ENCODE measurements at regions not wholly inside any gene's neighbourhood (a gene's known extent, or its start where the extent isn't known, plus 50 kb on each side); places are given as distances from the start of the nearest gene placed in this dataset.
"Not testable (repeated sequence)": the region's sequence is repeated elsewhere in the genome, so short reads cannot be mapped to it uniquely, and the experiment has no call there.

- TF ChIP-seq CTCF (IDR thresholded peaks at IDR 0.05); RELA (CRISPR knock-in tag; IDR thresholded peaks at IDR 0.05; ENCODE audit: borderline replicate concordance); ZNF232 (CRISPR knock-in tag; IDR thresholded peaks at IDR 0.05); ZBTB43 (CRISPR knock-in tag; IDR thresholded peaks at IDR 0.05); ETV6 (CRISPR knock-in tag; IDR thresholded peaks at IDR 0.05); NR2C2 (CRISPR knock-in tag; IDR thresholded peaks at IDR 0.05); FOXK1 (CRISPR knock-in tag; IDR thresholded peaks at IDR 0.05); HMGA2 (CRISPR knock-in tag; IDR thresholded peaks at IDR 0.05); ATF6 (CRISPR knock-in tag; IDR thresholded peaks at IDR 0.05): not testable (repeated sequence)
- TF ChIP-seq, protein P1, sequence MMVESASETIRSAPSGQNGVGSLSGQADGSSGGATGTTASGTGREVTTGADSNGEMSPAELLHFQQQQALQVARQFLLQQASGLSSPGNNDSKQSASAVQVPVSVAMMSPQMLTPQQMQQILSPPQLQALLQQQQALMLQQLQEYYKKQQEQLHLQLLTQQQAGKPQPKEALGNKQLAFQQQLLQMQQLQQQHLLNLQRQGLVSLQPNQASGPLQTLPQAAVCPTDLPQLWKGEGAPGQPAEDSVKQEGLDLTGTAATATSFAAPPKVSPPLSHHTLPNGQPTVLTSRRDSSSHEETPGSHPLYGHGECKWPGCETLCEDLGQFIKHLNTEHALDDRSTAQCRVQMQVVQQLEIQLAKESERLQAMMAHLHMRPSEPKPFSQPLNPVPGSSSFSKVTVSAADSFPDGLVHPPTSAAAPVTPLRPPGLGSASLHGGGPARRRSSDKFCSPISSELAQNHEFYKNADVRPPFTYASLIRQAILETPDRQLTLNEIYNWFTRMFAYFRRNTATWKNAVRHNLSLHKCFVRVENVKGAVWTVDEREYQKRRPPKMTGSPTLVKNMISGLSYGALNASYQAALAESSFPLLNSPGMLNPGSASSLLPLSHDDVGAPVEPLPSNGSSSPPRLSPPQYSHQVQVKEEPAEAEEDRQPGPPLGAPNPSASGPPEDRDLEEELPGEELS (CRISPR knock-in tag; IDR thresholded peaks at IDR 0.05) = not testable (repeated sequence)
- TF ChIP-seq, protein P2, sequence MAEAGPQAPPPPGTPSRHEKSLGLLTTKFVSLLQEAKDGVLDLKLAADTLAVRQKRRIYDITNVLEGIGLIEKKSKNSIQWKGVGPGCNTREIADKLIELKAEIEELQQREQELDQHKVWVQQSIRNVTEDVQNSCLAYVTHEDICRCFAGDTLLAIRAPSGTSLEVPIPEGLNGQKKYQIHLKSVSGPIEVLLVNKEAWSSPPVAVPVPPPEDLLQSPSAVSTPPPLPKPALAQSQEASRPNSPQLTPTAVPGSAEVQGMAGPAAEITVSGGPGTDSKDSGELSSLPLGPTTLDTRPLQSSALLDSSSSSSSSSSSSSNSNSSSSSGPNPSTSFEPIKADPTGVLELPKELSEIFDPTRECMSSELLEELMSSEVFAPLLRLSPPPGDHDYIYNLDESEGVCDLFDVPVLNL (CRISPR knock-in tag; IDR thresholded peaks at IDR 0.05; ENCODE audit: borderline replicate concordance, low read depth) = not testable (repeated sequence)
These were observed 634.9 kb upstream of the SGO1 start for GRCh38 chr3:20820872-20821271.
